Glutamatergic neuron (in vitro differentiated cells): ENCODE measurements at regions not wholly inside any gene's neighbourhood (a gene's known extent, or its start where the extent isn't known, plus 50 kb on each side); places are given as distances from the start of the nearest gene placed in this dataset.

Source experiments
- DNase-seq: peaks from one replicate; pipeline ENCODE4 v3.0.0; 2022
- H3K27ac Mint-ChIP-seq: one replicate; pipeline ENCODE4 v1.8.0; 2020; ENCODE audit warnings: mild to moderate bottlenecking, mixed read lengths, inconsistent platforms; ENCODE audit not compliant: unreplicated experiment
- H3K27me3 Mint-ChIP-seq: one replicate; pipeline ENCODE4 v1.8.0; 2020; ENCODE audit warnings: mild to moderate bottlenecking, moderate library complexity, mixed read lengths, inconsistent platforms; ENCODE audit not compliant: unreplicated experiment
- H3K36me3 Mint-ChIP-seq: one replicate; pipeline ENCODE4 v1.8.0; 2020; ENCODE audit warnings: mild to moderate bottlenecking, mixed read lengths, inconsistent platforms; ENCODE audit not compliant: unreplicated experiment
- H3K4me1 Mint-ChIP-seq: one replicate; pipeline ENCODE4 v1.8.0; 2020; ENCODE audit warnings: mild to moderate bottlenecking, low read depth, mixed read lengths, inconsistent platforms; ENCODE audit not compliant: unreplicated experiment
- H3K4me3 Mint-ChIP-seq: one replicate; pipeline ENCODE4 v1.8.0; 2020; ENCODE audit warnings: mild to moderate bottlenecking, mixed read lengths, inconsistent platforms; ENCODE audit not compliant: unreplicated experiment
- H3K9me3 Mint-ChIP-seq: one replicate; pipeline ENCODE4 v1.8.0; 2020; ENCODE audit warnings: mild to moderate bottlenecking, moderate library complexity, mixed read lengths, inconsistent platforms; ENCODE audit not compliant: unreplicated experiment
- TF ChIP-seq, protein P1 (sequence below): fragments of 200-600 bp; sonication (generic); IDR thresholded peaks from one replicate; pipeline ENCODE4 v1.5.0; 2021; ENCODE audit not compliant: partially characterized antibody, unreplicated experiment

DNA sequence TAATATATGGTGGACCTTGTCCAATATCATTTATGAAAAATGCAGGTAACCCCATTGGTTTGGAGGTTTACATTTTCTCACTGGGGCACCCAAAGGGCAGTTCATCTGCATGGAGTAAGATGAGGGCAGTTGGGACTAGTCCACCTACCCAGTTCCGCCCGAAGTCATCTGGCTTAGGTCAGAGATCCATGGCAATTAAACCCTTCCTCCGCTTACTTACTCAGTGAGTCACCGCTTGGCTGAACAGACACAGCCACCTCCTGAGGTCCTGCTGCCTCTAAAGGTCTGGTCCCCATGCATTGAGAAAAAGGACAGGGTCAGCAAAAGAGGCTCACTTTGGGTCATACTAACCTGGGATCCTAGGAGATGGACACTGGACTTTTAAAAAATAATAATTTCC lies 102.9 kb upstream of the PRL start:
- Mint-ChIP-seq H3K9me3 (peaks cover 1% of the 10 kb centered on the region), H3K36me3 (no peaks in the 10 kb centered on the region), H3K4me3 (no peak overlapping the region), H3K27me3 (peaks cover 3% of the 10 kb centered on the region), H3K27ac (no peak overlapping the region), H3K4me1 (peaks cover 2% of the 10 kb centered on the region)
- DNase-seq: no peak
- TF ChIP-seq, protein P1, sequence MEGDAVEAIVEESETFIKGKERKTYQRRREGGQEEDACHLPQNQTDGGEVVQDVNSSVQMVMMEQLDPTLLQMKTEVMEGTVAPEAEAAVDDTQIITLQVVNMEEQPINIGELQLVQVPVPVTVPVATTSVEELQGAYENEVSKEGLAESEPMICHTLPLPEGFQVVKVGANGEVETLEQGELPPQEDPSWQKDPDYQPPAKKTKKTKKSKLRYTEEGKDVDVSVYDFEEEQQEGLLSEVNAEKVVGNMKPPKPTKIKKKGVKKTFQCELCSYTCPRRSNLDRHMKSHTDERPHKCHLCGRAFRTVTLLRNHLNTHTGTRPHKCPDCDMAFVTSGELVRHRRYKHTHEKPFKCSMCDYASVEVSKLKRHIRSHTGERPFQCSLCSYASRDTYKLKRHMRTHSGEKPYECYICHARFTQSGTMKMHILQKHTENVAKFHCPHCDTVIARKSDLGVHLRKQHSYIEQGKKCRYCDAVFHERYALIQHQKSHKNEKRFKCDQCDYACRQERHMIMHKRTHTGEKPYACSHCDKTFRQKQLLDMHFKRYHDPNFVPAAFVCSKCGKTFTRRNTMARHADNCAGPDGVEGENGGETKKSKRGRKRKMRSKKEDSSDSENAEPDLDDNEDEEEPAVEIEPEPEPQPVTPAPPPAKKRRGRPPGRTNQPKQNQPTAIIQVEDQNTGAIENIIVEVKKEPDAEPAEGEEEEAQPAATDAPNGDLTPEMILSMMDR: no peak

DNA sequence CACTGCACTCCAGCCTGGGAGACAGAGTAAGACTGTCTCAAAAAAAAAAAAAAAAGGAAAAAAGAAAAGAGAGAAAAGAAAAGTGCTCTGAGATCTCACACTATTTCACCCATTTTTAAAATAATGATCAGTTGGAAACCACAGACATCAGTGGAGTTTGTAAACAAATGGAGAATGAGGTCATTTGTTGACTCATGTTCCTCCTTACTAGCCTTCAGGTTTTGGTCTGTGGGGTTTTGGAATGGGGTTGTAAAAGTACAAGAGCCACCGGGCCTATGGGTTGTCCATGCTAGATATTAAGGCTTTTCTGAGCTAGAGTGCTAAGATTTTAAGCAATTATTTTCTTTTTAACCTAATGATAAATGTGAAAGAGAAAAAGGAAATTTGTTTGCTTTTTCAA lies 104.4 kb upstream of the PRL start:
- no peaks in the 10 kb centered on the region for H3K36me3 Mint-ChIP-seq
- TF ChIP-seq, protein P1: no peak

DNA sequence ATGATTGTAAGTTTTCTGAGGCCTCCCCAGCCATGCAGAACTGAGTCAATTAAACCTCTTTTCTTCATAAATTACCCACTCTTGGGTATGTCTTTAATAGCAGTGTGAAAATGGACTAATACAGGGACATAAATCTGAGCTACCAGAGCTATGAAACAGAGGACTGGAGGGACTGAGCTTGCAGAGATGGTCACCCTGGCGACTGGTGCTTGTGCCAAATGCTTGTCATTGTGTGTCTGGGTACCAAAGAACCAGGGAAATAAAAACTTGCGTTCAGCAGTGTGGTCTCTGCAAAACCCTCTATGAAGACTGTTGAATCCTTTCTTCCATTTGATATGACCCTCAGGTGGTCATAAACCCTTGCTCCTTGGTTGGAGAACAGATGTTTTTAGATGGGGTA lies 105.1 kb upstream of the PRL start:
- no peak overlapping the region for H3K4me3 Mint-ChIP-seq
- no peaks in the 10 kb centered on the region for H3K36me3 Mint-ChIP-seq
- peaks cover 3% of the 10 kb centered on the region for H3K27me3 Mint-ChIP-seq
- TF ChIP-seq, protein P1: no peak
- no peak for DNase-seq
- no peaks in the 10 kb centered on the region for H3K4me1 Mint-ChIP-seq
- no peak overlapping the region for H3K27ac Mint-ChIP-seq
- peaks cover 1% of the 10 kb centered on the region for H3K9me3 Mint-ChIP-seq

More for the DNA sequence above, 104.4 kb upstream of the PRL start:
- no peak for DNase-seq
- no peak overlapping the region for H3K4me3 Mint-ChIP-seq
- no peaks in the 10 kb centered on the region for H3K4me1 Mint-ChIP-seq
- peaks cover 1% of the 10 kb centered on the region for H3K9me3 Mint-ChIP-seq
- H3K27ac Mint-ChIP-seq: no peak overlapping the region
- peaks cover 3% of the 10 kb centered on the region for H3K27me3 Mint-ChIP-seq

DNA sequence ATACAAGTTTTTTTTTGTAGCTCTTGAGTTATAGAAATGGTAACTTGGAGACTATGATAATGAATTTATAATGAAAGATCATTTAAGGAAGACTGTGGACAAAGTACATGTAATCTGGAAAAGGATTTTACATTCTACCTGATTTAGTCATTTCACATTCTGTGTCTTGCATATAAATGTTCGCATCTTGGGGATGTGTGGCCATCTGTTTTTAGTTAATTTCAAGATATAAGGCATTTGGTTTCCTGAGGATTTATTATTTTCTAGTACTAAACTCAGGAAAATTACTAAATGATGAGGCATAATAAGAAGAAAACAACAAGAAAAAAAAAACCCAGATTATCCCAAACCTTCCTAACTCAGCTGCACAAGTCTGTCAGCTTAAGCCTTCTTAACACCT lies 112.7 kb upstream of the PRL start:
- Mint-ChIP-seq H3K4me1 (no peaks in the 10 kb centered on the region), H3K36me3 (no peaks in the 10 kb centered on the region), H3K4me3 (no peak overlapping the region)

DNA sequence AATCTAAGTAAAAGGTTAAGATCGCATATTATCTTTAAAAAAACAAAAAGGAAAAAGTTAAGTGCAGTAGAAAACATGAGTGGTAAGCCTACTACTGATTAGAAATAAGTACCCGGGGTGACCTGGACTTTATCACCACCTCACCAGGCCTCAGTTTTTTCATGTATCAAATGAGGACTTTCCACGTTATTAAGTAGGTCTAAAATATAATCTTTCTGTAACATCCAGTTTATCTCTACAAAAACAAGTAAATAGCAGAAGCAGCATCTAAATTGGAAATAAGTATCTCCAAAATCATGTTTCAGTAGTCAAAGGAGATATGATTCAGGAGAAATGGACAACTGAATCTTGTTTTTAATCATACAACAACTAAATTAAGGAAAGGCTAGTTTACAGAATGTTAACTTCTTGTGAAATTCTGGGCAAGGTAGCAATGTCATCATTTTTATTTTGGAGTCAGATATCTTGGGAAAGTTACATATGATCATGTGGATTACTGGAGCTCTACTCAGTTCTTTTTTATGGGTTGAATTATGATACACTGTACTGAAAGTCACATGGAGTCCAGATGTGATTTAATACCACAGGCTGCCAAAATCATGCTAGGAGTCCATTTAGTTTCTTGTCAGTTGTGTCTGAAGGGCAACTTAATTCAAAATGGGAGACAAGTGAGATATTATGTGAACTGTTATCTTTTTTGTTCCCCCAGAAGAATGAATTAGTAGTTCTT lies 114.7 kb upstream of the PRL start:
- no peak for DNase-seq
- no peak overlapping the region for H3K4me3 Mint-ChIP-seq
- H3K36me3 Mint-ChIP-seq: no peaks in the 10 kb centered on the region
- no peaks in the 10 kb centered on the region for H3K27me3 Mint-ChIP-seq
- no peaks in the 10 kb centered on the region for H3K4me1 Mint-ChIP-seq
- TF ChIP-seq, protein P1: no peak
- no peak overlapping the region for H3K27ac Mint-ChIP-seq
- no peaks in the 10 kb centered on the region for H3K9me3 Mint-ChIP-seq

More for the DNA sequence above, 112.7 kb upstream of the PRL start:
- TF ChIP-seq, protein P1: no peak
- Mint-ChIP-seq H3K9me3 (no peaks in the 10 kb centered on the region), H3K27ac (no peak overlapping the region), H3K27me3 (no peaks in the 10 kb centered on the region)
- no peak for DNase-seq
